Kidney (tissue), 13 donors: ENCODE measurements at regions not wholly inside any gene's neighbourhood (a gene's known extent, or its start where the extent isn't known, plus 50 kb on each side); places are given as distances from the start of the nearest gene placed in this dataset.

Source experiments
- DNase-seq, 5 donors: peaks; one replicate each; pipeline ENCODE4 v3.0.0-alpha.2; 2013 to 2020
- FAIRE-seq: peaks from 2 replicates; lab custom pipeline; 2012; peaks lifted over from hg19 to GRCh38; lab: Jason Lieb, UNC
- H3K27ac ChIP-seq, 2 donors: one replicate each; pipeline ENCODE4 v1.7.0; 2013; ENCODE audit warnings: low read depth in 2 of 2, low read length in 2 of 2, inconsistent platforms in 1 of 2
- H3K27me3 ChIP-seq: one replicate; pipeline ENCODE4 v1.7.1; 2013; ENCODE audit warnings: low read length, inconsistent platforms; ENCODE audit not compliant: control insufficient read depth, insufficient read depth
- H3K36me3 ChIP-seq, 3 donors: one replicate each; pipeline versions ENCODE4 v1.7.0 to v1.7.1; 2013; ENCODE audit warnings: low read length in 3 of 3, control low read depth in 1 of 3, inconsistent platforms in 1 of 3; ENCODE audit not compliant: insufficient read depth in 3 of 3, control insufficient read depth in 2 of 3
- H3K4me1 ChIP-seq, 3 donors: one replicate each; pipeline versions ENCODE4 v1.7.0 to v1.7.1; 2013; ENCODE audit warnings: low read length in 3 of 3, inconsistent platforms in 1 of 3, low read depth in 1 of 3; ENCODE audit not compliant: control insufficient read depth in 2 of 3, insufficient read depth in 2 of 3
- H3K4me3 ChIP-seq, 3 donors: one replicate each; pipeline versions ENCODE4 v1.7.0 to v1.8.1; 2013; ENCODE audit warnings: low read length in 3 of 3, control low read depth in 1 of 3, inconsistent platforms in 1 of 3
- H3K9ac ChIP-seq, 3 donors: one replicate each; pipeline versions ENCODE4 v1.7.0 to v1.7.1; 2013; ENCODE audit warnings: low read length in 3 of 3, control low read depth in 1 of 3, inconsistent platforms in 1 of 3
- H3K9me3 ChIP-seq, 3 donors: one replicate each; pipeline versions ENCODE4 v1.7.0 to v1.7.1; 2013; ENCODE audit warnings: low read length in 3 of 3, control low read depth in 1 of 3, inconsistent platforms in 1 of 3; ENCODE audit not compliant: control insufficient read depth in 2 of 3, insufficient read depth in 1 of 3
- intact Hi-C: fragments of 100-400 bp; cut with DNase I; formaldehyde crosslinking; loops from one replicate; pipeline ENCODE4 v1.11.1; 2022
- TF ChIP-seq, protein P1 (sequence below): IDR thresholded peaks from 3 replicates; pipeline ENCODE4 v1.5.1; 2012; ENCODE audit warnings: mild to moderate bottlenecking, moderate library complexity, borderline replicate concordance; ENCODE audit not compliant: insufficient read depth; ENCODE audit errors: extremely low read depth
- donor health status: control.
- donor health status: control.
- donor health status: control.
- donor health status: control.
- donor health status: control.
- donor health status: DM: yes; HTN: yes; CAD: no.
- donor health status: Normal renal cell carcinoma (clear cell type).

DNA sequence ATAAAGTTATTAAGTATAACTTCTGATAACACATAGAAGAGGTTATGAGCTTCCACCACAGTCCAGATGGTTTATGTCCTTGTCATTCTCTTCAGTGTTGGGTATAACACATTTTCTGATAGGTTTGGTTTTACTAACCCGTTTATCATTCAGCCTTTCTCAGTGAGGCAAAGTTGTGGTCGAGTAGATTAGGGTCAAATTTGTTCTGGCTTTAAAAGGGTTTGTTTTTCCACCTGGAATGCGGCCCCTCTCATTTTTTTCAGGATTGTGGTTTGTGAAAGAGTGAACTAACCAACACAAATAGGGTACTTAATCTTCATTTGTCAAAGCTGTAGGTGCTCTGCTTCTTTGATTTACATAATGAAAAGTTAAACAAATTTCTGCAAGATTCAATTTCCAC, 204.2 kb upstream of the ASCC3 start:
- FAIRE-seq: no peak
- intact Hi-C loops: no loop called here
- TF ChIP-seq, protein P1, sequence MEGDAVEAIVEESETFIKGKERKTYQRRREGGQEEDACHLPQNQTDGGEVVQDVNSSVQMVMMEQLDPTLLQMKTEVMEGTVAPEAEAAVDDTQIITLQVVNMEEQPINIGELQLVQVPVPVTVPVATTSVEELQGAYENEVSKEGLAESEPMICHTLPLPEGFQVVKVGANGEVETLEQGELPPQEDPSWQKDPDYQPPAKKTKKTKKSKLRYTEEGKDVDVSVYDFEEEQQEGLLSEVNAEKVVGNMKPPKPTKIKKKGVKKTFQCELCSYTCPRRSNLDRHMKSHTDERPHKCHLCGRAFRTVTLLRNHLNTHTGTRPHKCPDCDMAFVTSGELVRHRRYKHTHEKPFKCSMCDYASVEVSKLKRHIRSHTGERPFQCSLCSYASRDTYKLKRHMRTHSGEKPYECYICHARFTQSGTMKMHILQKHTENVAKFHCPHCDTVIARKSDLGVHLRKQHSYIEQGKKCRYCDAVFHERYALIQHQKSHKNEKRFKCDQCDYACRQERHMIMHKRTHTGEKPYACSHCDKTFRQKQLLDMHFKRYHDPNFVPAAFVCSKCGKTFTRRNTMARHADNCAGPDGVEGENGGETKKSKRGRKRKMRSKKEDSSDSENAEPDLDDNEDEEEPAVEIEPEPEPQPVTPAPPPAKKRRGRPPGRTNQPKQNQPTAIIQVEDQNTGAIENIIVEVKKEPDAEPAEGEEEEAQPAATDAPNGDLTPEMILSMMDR: no peak

DNA sequence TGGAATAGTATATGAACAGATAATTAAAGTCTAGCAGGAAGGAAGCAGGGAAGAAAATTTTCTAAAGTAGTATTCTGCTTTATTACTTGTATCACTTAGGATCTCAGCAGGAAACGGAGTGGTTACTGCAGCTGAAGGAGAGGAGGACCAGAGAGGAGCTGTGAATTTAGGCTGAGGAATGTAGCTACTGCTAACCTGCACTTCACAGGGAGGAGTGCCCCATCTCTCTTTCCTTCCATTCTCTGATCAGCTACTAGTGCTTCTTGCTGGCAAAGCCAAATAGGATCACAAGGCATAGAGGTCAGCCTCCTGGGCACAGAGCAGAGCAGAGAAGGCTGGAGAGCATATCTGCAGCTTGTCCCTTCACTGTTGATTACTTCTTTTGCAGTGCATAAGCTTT, 205.3 kb upstream of the ASCC3 start:
- FAIRE-seq: no peak
- H3K9me3 ChIP-seq: no peaks in the 10 kb centered on the region
- intact Hi-C loops: no loop called here
- no peaks in the 10 kb centered on the region for H3K4me1 ChIP-seq
- no peak for DNase-seq
- no peaks in the 10 kb centered on the region for H3K36me3 ChIP-seq
- H3K27ac ChIP-seq: no peak overlapping the region
- no peaks in the 10 kb centered on the region for H3K27me3 ChIP-seq
- H3K4me3 ChIP-seq: no peak overlapping the region
- no peak overlapping the region for H3K9ac ChIP-seq
- TF ChIP-seq, protein P1: no peak

More for the DNA sequence above, 204.2 kb upstream of the ASCC3 start:
- peak in 2 of 5 donors; percentile 8 to 20 for DNase-seq
- Histone ChIP-seq H3K36me3 (no peaks in the 10 kb centered on the region), H3K27ac (no peak overlapping the region), H3K9me3 (no peaks in the 10 kb centered on the region), H3K27me3 (no peaks in the 10 kb centered on the region), H3K4me3 (no peak overlapping the region), H3K9ac (no peak overlapping the region), H3K4me1 (no peaks in the 10 kb centered on the region)

DNA sequence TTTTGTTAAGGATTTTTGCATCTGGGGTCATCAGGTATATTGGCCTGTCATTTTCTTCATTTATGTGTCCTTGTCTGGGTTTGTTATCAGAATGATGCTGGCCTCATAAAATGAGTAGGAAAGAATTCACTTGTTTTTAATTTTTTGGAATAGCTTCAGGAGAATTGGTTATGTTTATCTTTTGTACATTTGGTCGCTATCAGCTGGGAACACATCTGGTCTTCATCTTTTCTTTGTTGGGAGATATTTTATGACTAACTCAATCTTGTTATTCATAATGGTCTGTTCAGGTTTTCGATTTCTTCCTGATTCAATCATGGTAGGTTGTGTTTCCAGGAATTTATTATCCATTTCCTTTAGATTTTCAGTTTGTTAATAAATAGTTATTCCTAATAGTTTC, 207.5 kb upstream of the ASCC3 start:
- intact Hi-C loops: no loop called here
- H3K27me3 ChIP-seq: no peaks in the 10 kb centered on the region
- H3K36me3 ChIP-seq: no peaks in the 10 kb centered on the region
- H3K4me1 ChIP-seq: no peaks in the 10 kb centered on the region
- DNase-seq: no peak
- no peak overlapping the region for H3K4me3 ChIP-seq
- FAIRE-seq: no peak
- H3K9me3 ChIP-seq: no peaks in the 10 kb centered on the region
- no peak overlapping the region for H3K27ac ChIP-seq
- TF ChIP-seq, protein P1: no peak
- no peak overlapping the region for H3K9ac ChIP-seq

DNA sequence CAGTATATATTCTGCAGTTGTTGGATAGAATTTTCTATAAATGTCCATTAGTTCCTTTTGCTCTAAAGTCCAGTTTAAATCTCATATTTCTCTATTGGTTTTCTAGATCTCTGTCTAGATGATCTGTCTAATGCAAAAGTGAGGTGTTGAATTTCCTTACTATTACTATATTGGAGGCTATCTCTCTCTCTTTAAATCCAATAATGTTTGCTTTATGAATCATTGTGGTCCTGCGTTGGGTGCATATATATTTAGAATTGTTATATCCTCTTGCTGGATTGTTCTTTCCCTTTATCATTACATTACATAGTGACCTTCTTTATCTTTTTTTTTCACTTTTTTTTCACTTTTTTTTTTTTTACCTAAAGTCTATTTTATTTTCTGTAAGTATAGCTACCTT, 208.5 kb upstream of the ASCC3 start:
- no peaks in the 10 kb centered on the region for H3K36me3 ChIP-seq
- no peak overlapping the region for H3K9ac ChIP-seq
- FAIRE-seq (no peak), DNase-seq (no peak)
- H3K9me3 ChIP-seq: no peaks in the 10 kb centered on the region
- TF ChIP-seq, protein P1: no peak
- H3K4me3 ChIP-seq: no peak overlapping the region
- no peak overlapping the region for H3K27ac ChIP-seq
- intact Hi-C loops: no loop called here
- H3K27me3 ChIP-seq: no peaks in the 10 kb centered on the region
- H3K4me1 ChIP-seq: no peaks in the 10 kb centered on the region
